ENCODE measurements at regions not wholly inside any gene's neighbourhood (a gene's known extent, or its start where the extent isn't known, plus 50 kb on each side); places are given as distances from the start of the nearest gene placed in this dataset.
"Not testable (repeated sequence)": the region's sequence is repeated elsewhere in the genome, so short reads cannot be mapped to it uniquely, and the experiment has no call there.

- H3K4me3 ChIP-seq (ENCODE audit: low read length in 2 of 2); H3K27ac ChIP-seq (ENCODE audit: low read length); H3K27me3 ChIP-seq (ENCODE audit: control insufficient read depth in 1 of 2, insufficient read depth in 2 of 2, low read length in 2 of 2); H3K4me1 ChIP-seq (ENCODE audit: control insufficient read depth, insufficient read depth, low read length); H3K9me3 ChIP-seq (ENCODE audit: control insufficient read depth in 2 of 2, low read length in 2 of 2); H3K36me3 ChIP-seq (ENCODE audit: control insufficient read depth in 2 of 2, insufficient read depth in 2 of 2, low read length in 2 of 2); H3K9ac ChIP-seq (ENCODE audit: low read length in 2 of 2): not testable (repeated sequence)
These were observed 199.9 kb upstream of the CHORDC1 start for GRCh38 chr11:90422787-90423186.

- Histone ChIP-seq H3K9ac (ENCODE audit: low read length in 2 of 2) (no peak overlapping the region), H3K36me3 (ENCODE audit: control insufficient read depth in 2 of 2, insufficient read depth in 2 of 2, low read length in 2 of 2) (no peaks in the 10 kb centered on the region), H3K4me1 (ENCODE audit: control insufficient read depth, insufficient read depth, low read length) (no peaks in the 10 kb centered on the region), H3K9me3 (ENCODE audit: control insufficient read depth in 2 of 2, low read length in 2 of 2) (no peaks in the 10 kb centered on the region), H3K27me3 (ENCODE audit: control insufficient read depth in 1 of 2, insufficient read depth in 2 of 2, low read length in 2 of 2) (no peaks in the 10 kb centered on the region), H3K4me3 (ENCODE audit: low read length in 2 of 2) (no peak overlapping the region), H3K27ac (ENCODE audit: low read length) (no peak overlapping the region)
These were observed 191.4 kb upstream of the CHORDC1 start for GRCh38 chr11:90414221-90414620.

- no peak overlapping the region for H3K4me3 ChIP-seq (ENCODE audit: low read length in 2 of 2)
- H3K4me1 ChIP-seq (ENCODE audit: control insufficient read depth, insufficient read depth, low read length) = no peaks in the 10 kb centered on the region
- no peak overlapping the region for H3K9ac ChIP-seq (ENCODE audit: low read length in 2 of 2)
- no peaks in the 10 kb centered on the region for H3K36me3 ChIP-seq (ENCODE audit: control insufficient read depth in 2 of 2, insufficient read depth in 2 of 2, low read length in 2 of 2)
- H3K9me3 ChIP-seq (ENCODE audit: control insufficient read depth in 2 of 2, low read length in 2 of 2) = no peaks in the 10 kb centered on the region
- H3K27me3 ChIP-seq (ENCODE audit: control insufficient read depth in 1 of 2, insufficient read depth in 2 of 2, low read length in 2 of 2) = no peaks in the 10 kb centered on the region
- H3K27ac ChIP-seq (ENCODE audit: low read length) = no peak overlapping the region
These were observed 184.5 kb upstream of the CHORDC1 start for GRCh38 chr11:90407350-90407749.

DNA sequence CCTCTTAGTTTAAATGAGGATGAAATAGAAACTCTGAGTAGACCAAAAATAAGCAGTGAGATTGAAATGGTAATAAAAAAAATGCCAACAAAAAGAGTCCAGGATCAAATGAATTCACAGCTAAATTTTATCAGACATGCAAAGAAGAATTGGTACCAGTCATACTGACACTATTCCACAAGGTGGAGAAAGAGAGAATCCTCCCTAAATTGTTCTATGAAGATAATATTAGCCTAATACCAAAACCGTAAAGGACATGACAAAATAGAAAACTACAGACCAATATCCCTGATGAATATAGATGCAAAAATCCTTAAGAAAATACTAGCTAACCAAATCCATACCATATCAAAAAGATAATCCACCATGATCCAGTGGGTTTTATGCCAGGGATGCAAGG is 169.8 kb upstream of the CHORDC1 start:
- no peaks in the 10 kb centered on the region for H3K27me3 ChIP-seq (ENCODE audit: control insufficient read depth in 1 of 2, insufficient read depth in 2 of 2, low read length in 2 of 2)
- no peak overlapping the region for H3K9ac ChIP-seq (ENCODE audit: low read length in 2 of 2)
- no peak overlapping the region for H3K27ac ChIP-seq (ENCODE audit: low read length)
- no peaks in the 10 kb centered on the region for H3K4me1 ChIP-seq (ENCODE audit: control insufficient read depth, insufficient read depth, low read length)
- no peak overlapping the region for H3K4me3 ChIP-seq (ENCODE audit: low read length in 2 of 2)
- H3K9me3 ChIP-seq (ENCODE audit: control insufficient read depth in 2 of 2, low read length in 2 of 2) = no peaks in the 10 kb centered on the region
- no peaks in the 10 kb centered on the region for H3K36me3 ChIP-seq (ENCODE audit: control insufficient read depth in 2 of 2, insufficient read depth in 2 of 2, low read length in 2 of 2)

DNA sequence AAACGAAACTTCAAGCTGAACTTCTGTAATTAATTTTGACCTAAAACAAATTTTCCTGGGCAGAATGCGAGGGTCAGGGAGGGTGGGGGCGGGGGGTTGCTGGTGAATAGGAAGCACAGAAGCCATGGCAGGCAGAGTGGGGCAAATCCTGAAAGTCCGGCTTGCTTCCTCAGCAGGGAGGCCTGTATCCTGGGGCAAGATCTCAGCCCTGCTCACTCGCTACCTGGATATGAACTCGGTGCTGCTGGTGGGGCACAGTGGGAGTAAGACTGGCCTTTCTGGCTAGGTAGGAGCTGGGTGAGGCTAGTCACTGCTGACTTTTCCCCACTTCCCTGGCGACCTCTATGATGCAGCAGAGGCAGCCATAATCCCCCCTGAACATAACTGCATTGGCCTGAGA is 168.9 kb upstream of the CHORDC1 start:
- no peaks in the 10 kb centered on the region for H3K27me3 ChIP-seq (ENCODE audit: control insufficient read depth in 1 of 2, insufficient read depth in 2 of 2, low read length in 2 of 2)
- no peaks in the 10 kb centered on the region for H3K36me3 ChIP-seq (ENCODE audit: control insufficient read depth in 2 of 2, insufficient read depth in 2 of 2, low read length in 2 of 2)
- no peak overlapping the region for H3K4me3 ChIP-seq (ENCODE audit: low read length in 2 of 2)
- H3K27ac ChIP-seq (ENCODE audit: low read length) = no peak overlapping the region
- H3K9ac ChIP-seq (ENCODE audit: low read length in 2 of 2) = no peak overlapping the region
- H3K4me1 ChIP-seq (ENCODE audit: control insufficient read depth, insufficient read depth, low read length) = no peaks in the 10 kb centered on the region
- no peaks in the 10 kb centered on the region for H3K9me3 ChIP-seq (ENCODE audit: control insufficient read depth in 2 of 2, low read length in 2 of 2)

GRCh38 chr11:90380206-90380605 is 157.4 kb upstream of the CHORDC1 start:
- Histone ChIP-seq H3K4me1 (ENCODE audit: control insufficient read depth, insufficient read depth, low read length) (no peaks in the 10 kb centered on the region), H3K27me3 (ENCODE audit: control insufficient read depth in 1 of 2, insufficient read depth in 2 of 2, low read length in 2 of 2) (no peaks in the 10 kb centered on the region), H3K36me3 (ENCODE audit: control insufficient read depth in 2 of 2, insufficient read depth in 2 of 2, low read length in 2 of 2) (no peaks in the 10 kb centered on the region), H3K9ac (ENCODE audit: low read length in 2 of 2) (no peak overlapping the region), H3K9me3 (ENCODE audit: control insufficient read depth in 2 of 2, low read length in 2 of 2) (no peaks in the 10 kb centered on the region), H3K27ac (ENCODE audit: low read length) (no peak overlapping the region), H3K4me3 (ENCODE audit: low read length in 2 of 2) (no peak overlapping the region)

DNA sequence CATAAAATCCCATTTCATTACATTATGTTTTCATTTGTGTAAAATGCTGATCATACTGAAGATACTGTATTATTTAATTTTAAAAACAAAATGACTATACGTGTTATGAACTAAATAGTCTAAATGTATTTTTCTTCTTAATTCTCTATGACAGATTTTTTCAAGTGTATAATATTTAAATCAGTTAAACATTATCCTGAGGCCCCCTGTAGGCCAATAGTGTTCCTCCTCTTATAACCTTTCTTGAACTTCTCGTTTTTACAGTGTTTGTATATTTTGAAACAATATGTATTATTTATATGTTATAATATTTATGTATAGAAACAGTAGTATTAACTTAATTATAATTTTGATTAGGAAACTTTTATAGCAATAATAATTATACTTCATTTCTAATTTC is 151.1 kb upstream of the CHORDC1 start:
- H3K27me3 ChIP-seq (ENCODE audit: control insufficient read depth in 1 of 2, insufficient read depth in 2 of 2, low read length in 2 of 2) = no peaks in the 10 kb centered on the region
- H3K27ac ChIP-seq (ENCODE audit: low read length) = no peak overlapping the region
- H3K4me1 ChIP-seq (ENCODE audit: control insufficient read depth, insufficient read depth, low read length) = no peaks in the 10 kb centered on the region
- no peaks in the 10 kb centered on the region for H3K9me3 ChIP-seq (ENCODE audit: control insufficient read depth in 2 of 2, low read length in 2 of 2)
- no peaks in the 10 kb centered on the region for H3K36me3 ChIP-seq (ENCODE audit: control insufficient read depth in 2 of 2, insufficient read depth in 2 of 2, low read length in 2 of 2)
- H3K9ac ChIP-seq (ENCODE audit: low read length in 2 of 2) = no peak overlapping the region
- H3K4me3 ChIP-seq (ENCODE audit: low read length in 2 of 2) = no peak overlapping the region

- no peaks in the 10 kb centered on the region for H3K9me3 ChIP-seq (ENCODE audit: control insufficient read depth in 2 of 2, low read length in 2 of 2)
- no peak overlapping the region for H3K27ac ChIP-seq (ENCODE audit: low read length)
- H3K36me3 ChIP-seq (ENCODE audit: control insufficient read depth in 2 of 2, insufficient read depth in 2 of 2, low read length in 2 of 2) = no peaks in the 10 kb centered on the region
- no peaks in the 10 kb centered on the region for H3K27me3 ChIP-seq (ENCODE audit: control insufficient read depth in 1 of 2, insufficient read depth in 2 of 2, low read length in 2 of 2)
- no peak overlapping the region for H3K9ac ChIP-seq (ENCODE audit: low read length in 2 of 2)
- H3K4me3 ChIP-seq (ENCODE audit: low read length in 2 of 2) = no peak overlapping the region
- H3K4me1 ChIP-seq (ENCODE audit: control insufficient read depth, insufficient read depth, low read length) = no peaks in the 10 kb centered on the region
These were observed 141.7 kb upstream of the CHORDC1 start for GRCh38 chr11:90364527-90364926.

- Histone ChIP-seq H3K36me3 (ENCODE audit: control insufficient read depth in 2 of 2, insufficient read depth in 2 of 2, low read length in 2 of 2) (no peaks in the 10 kb centered on the region), H3K9ac (ENCODE audit: low read length in 2 of 2) (no peak overlapping the region), H3K4me3 (ENCODE audit: low read length in 2 of 2) (no peak overlapping the region), H3K27ac (ENCODE audit: low read length) (no peak overlapping the region), H3K9me3 (ENCODE audit: control insufficient read depth in 2 of 2, low read length in 2 of 2) (no peaks in the 10 kb centered on the region), H3K27me3 (ENCODE audit: control insufficient read depth in 1 of 2, insufficient read depth in 2 of 2, low read length in 2 of 2) (no peaks in the 10 kb centered on the region), H3K4me1 (ENCODE audit: control insufficient read depth, insufficient read depth, low read length) (no peaks in the 10 kb centered on the region)
These were observed 140.9 kb upstream of the CHORDC1 start for GRCh38 chr11:90363739-90364138.

- Histone ChIP-seq H3K9me3 (ENCODE audit: control insufficient read depth in 2 of 2, low read length in 2 of 2) (no peaks in the 10 kb centered on the region), H3K27ac (ENCODE audit: low read length) (no peak overlapping the region), H3K4me3 (ENCODE audit: low read length in 2 of 2) (no peak overlapping the region), H3K27me3 (ENCODE audit: control insufficient read depth in 1 of 2, insufficient read depth in 2 of 2, low read length in 2 of 2) (no peaks in the 10 kb centered on the region), H3K4me1 (ENCODE audit: control insufficient read depth, insufficient read depth, low read length) (no peaks in the 10 kb centered on the region), H3K9ac (ENCODE audit: low read length in 2 of 2) (no peak overlapping the region), H3K36me3 (ENCODE audit: control insufficient read depth in 2 of 2, insufficient read depth in 2 of 2, low read length in 2 of 2) (no peaks in the 10 kb centered on the region)
These were observed 132.4 kb upstream of the CHORDC1 start for GRCh38 chr11:90355200-90355599.

GRCh38 chr11:90349731-90350130 is 126.9 kb upstream of the CHORDC1 start:
- Histone ChIP-seq H3K27me3 (ENCODE audit: control insufficient read depth in 1 of 2, insufficient read depth in 2 of 2, low read length in 2 of 2) (no peaks in the 10 kb centered on the region), H3K36me3 (ENCODE audit: control insufficient read depth in 2 of 2, insufficient read depth in 2 of 2, low read length in 2 of 2) (no peaks in the 10 kb centered on the region), H3K9ac (ENCODE audit: low read length in 2 of 2) (no peak overlapping the region), H3K4me3 (ENCODE audit: low read length in 2 of 2) (no peak overlapping the region), H3K4me1 (ENCODE audit: control insufficient read depth, insufficient read depth, low read length) (no peaks in the 10 kb centered on the region), H3K27ac (ENCODE audit: low read length) (no peak overlapping the region), H3K9me3 (ENCODE audit: control insufficient read depth in 2 of 2, low read length in 2 of 2) (no peaks in the 10 kb centered on the region)

DNA sequence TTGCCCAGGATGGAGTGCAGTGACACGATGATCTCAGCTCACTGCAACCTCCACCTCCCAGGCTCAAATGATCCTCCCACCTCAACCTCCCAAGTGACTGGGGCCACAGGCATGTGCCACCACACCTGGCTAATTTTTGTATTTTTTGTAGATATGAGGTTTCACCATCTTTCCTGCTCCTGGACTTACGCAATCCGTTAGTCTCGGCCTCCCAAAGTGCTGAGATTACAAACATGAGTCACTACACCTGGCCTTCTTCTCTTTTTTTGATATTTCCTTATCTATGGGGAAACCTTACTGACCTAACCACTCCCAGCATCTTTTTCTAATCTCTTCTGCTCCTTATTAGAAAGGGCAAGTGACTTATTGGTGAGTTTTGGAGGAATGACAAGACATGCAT is 121.7 kb upstream of the CHORDC1 start:
- Histone ChIP-seq H3K27me3 (ENCODE audit: control insufficient read depth in 1 of 2, insufficient read depth in 2 of 2, low read length in 2 of 2) (no peaks in the 10 kb centered on the region), H3K9me3 (ENCODE audit: control insufficient read depth in 2 of 2, low read length in 2 of 2) (no peaks in the 10 kb centered on the region), H3K36me3 (ENCODE audit: control insufficient read depth in 2 of 2, insufficient read depth in 2 of 2, low read length in 2 of 2) (no peaks in the 10 kb centered on the region), H3K27ac (ENCODE audit: low read length) (no peak overlapping the region), H3K4me1 (ENCODE audit: control insufficient read depth, insufficient read depth, low read length) (no peaks in the 10 kb centered on the region), H3K4me3 (ENCODE audit: low read length in 2 of 2) (no peak overlapping the region), H3K9ac (ENCODE audit: low read length in 2 of 2) (no peak overlapping the region)

Measured in stomach smooth muscle (tissue), 2 donors.